ENCODE measurements at regions not wholly inside any gene's neighbourhood (a gene's known extent, or its start where the extent isn't known, plus 50 kb on each side); places are given as distances from the start of the nearest gene placed in this dataset.

- TF ChIP-seq, protein P1, sequence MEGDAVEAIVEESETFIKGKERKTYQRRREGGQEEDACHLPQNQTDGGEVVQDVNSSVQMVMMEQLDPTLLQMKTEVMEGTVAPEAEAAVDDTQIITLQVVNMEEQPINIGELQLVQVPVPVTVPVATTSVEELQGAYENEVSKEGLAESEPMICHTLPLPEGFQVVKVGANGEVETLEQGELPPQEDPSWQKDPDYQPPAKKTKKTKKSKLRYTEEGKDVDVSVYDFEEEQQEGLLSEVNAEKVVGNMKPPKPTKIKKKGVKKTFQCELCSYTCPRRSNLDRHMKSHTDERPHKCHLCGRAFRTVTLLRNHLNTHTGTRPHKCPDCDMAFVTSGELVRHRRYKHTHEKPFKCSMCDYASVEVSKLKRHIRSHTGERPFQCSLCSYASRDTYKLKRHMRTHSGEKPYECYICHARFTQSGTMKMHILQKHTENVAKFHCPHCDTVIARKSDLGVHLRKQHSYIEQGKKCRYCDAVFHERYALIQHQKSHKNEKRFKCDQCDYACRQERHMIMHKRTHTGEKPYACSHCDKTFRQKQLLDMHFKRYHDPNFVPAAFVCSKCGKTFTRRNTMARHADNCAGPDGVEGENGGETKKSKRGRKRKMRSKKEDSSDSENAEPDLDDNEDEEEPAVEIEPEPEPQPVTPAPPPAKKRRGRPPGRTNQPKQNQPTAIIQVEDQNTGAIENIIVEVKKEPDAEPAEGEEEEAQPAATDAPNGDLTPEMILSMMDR (IDR thresholded peaks at IDR 0.05) = no peak
- no peak for TF ChIP-seq ZFX (IDR thresholded peaks at IDR 0.05; ENCODE audit: borderline replicate concordance)
- no peak overlapping the region for H3K27ac ChIP-seq
Observed at GRCh38 chr3:69542089-69542804, 156.4 kb upstream of the FRMD4B start.

DNA sequence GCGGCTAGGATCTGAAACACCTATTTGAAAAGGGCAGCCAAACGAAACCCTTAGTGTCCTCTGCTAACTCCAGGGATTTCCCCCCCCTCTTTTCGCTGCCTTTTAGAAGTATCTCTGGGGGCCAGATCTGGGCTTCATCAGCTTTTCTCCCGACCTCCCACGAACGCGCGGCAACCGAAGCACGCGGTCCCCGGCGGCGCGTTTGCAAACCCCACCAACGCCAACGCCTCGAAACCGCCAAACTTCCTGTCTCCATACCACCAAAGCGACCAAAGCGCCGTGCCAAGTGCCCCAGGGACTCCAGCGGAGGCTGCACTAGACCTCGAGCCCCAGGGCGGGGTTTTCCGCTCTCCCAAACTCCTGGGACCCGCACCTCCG lies 155.8 kb upstream of the FRMD4B start:
- TF ChIP-seq ZFX (IDR thresholded peaks at IDR 0.05; ENCODE audit: borderline replicate concordance) = no peak
- TF ChIP-seq, protein P1 (IDR thresholded peaks at IDR 0.05) = no peak
- H3K27ac ChIP-seq = no peak overlapping the region

GRCh38 chr3:69540706-69541581 lies 155.1 kb upstream of the FRMD4B start:
- no peak overlapping the region for H3K27ac ChIP-seq

DNA sequence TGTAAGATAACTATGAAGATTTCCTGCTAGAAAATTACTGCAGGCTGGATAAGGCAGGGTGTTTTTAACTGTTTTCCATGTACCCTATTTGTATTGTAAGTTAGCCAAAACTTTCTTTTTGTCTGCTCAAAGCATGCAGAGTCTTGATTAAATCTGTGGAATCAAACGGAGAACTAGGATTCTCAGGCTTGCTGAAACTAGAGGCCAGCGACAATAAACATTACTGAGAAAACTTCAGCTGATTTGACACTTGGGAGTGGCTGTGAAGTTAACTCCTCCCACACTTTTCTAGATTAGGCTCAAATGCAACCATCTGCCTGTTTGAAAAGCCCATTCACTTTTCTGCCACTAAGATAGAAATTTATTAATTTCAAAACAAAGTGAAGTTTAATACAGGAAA lies 153.2 kb upstream of the FRMD4B start:
- no peak for TF ChIP-seq ZFX (IDR thresholded peaks at IDR 0.05; ENCODE audit: borderline replicate concordance)
- TF ChIP-seq, protein P1 (IDR thresholded peaks at IDR 0.05) = no peak
- H3K27ac ChIP-seq = no peak overlapping the region

More at GRCh38 chr3:69540706-69541581, 155.1 kb upstream of the FRMD4B start:
- no peak for TF ChIP-seq ZFX (IDR thresholded peaks at IDR 0.05; ENCODE audit: borderline replicate concordance)
- TF ChIP-seq, protein P1 (IDR thresholded peaks at IDR 0.05) = no peak

DNA sequence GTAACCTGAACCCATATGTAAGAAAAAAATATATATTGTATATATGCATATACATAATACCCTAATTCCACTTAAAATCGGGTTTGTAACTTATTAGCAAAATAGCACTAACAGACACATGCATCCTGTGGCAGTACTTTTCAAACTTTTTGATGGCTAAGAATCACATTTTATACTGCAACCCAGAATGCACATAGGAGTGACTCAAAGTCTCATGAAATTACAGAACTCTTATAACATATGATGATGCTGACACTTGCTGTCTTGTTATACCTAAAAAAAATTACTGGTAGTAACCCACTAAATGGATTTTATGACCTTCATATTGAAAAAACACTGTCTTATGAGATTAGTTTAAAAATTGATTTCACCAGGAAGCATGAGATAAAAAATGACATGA lies 152.4 kb upstream of the FRMD4B start:
- no peak overlapping the region for H3K27ac ChIP-seq
- TF ChIP-seq ZFX (IDR thresholded peaks at IDR 0.05; ENCODE audit: borderline replicate concordance) = no peak
- TF ChIP-seq, protein P1 (IDR thresholded peaks at IDR 0.05) = no peak

DNA sequence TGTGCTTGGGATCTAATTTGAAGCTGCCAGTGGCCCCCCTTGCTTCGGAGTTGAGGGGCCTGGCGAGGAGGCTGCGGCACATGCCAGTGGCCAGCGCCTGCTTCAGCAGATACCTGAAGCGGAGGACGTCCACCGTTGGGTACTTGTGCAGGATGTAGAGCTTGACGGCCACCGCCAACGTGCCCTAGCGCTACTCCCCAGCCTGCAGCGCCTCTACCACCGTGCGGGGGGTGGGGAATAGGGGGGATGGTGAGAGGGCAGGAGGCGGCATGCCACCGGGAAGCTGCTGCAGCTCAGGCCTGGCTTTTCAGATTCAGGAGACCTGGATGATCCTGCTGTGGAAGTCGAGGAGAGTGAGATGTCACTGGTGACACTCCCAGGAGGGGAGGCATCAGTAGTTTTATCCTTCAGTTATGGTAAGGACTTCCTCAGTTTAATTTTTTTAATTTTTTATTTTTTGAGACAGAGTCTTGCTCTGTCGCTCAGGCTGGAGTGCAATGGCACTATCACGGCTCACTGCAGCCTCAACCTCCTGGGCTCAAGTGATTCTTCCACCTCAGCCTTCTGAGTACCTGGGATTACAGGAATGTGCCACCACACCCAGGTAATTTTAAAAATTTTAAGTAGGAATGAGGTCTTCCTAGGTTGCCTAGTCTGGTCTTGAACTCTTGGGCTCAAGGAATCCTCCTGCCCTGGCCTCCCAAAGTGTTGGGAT lies 150.6 kb upstream of the FRMD4B start:
- TF ChIP-seq ZFX (IDR thresholded peaks at IDR 0.05; ENCODE audit: borderline replicate concordance) = no peak
- TF ChIP-seq, protein P1 (IDR thresholded peaks at IDR 0.05) = no peak
- H3K27ac ChIP-seq = no peak overlapping the region

Measured in 22Rv1 (cell line).